ENCODE measurements at regions not wholly inside any gene's neighbourhood (a gene's known extent, or its start where the extent isn't known, plus 50 kb on each side); places are given as distances from the start of the nearest gene placed in this dataset.
"Not testable (repeated sequence)": the region's sequence is repeated elsewhere in the genome, so short reads cannot be mapped to it uniquely, and the experiment has no call there.

DNA sequence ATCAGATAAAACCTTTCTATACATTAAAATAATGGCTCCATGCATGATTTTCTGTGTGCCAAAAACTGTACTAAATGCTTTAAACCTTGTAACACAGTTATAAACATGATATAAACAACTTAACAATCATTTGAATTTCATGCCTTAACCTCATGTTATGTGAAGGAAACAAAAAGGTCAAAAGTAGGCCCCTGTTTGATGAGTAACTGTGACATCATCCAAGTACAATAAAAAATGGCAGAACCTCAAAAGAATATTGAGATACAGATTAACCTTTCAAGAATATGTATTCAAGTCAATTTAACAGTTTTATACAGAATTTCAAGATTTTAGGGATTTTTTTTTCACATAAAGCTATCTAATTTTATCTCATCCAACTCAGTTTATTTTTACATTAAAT lies 310.7 kb upstream of the DCN start:
- no peak for DNase-seq

DNA sequence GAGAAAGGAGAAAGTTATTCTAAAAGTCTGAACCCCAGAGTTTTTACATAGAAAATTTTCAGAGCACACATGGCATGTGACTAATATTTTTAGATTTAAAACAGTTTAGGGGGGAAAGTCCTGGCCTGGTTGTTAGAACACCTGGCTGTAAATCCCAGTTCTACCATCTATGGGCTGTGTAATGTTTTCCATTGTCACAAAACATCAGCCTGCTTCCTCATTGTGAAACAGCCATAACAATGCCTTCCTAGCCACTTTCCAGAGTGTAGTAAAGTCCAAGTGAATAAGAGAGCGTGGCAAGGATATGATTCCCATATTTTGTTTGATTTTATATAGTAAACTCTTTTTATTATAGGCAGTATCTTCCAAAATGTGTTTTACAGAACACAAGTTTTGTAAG lies 310.0 kb upstream of the DCN start:
- no peak for DNase-seq

DNA sequence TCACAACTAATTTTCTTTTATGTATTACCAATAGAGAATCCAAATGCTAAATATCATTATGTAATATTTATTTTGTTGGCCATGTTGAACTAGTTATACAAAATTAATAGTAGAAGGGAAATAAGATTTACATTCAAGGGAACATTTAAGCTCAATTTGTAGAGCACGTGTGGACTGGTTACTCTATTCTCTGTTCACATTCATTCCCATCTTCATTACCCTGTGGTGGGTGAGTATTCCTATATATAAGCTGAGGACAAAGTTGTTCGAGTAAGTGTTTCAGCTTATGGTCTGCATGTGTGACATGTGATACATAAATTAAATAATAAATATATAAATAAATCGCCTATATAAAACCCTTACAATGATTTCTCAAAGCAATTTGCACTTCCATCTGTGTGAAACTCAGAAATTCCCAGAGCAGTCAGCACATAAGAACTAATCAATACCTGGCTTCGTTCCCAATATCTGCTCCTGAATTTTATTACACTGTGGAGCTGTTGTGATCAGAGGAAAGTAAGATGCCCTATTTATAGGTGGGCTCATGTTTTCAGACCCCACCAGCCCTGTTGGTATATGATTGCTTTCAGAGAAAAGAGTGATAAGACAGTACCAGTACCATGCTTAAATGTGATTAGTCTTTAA lies 308.2 kb upstream of the DCN start:
- DNase-seq = no peak

GRCh38 chr12:91483471-91483985 lies 300.9 kb upstream of the DCN start:
- DNase-seq = no peak

GRCh38 chr12:91482231-91482630 lies 299.6 kb upstream of the DCN start:
- DNase-seq = no peak

DNA sequence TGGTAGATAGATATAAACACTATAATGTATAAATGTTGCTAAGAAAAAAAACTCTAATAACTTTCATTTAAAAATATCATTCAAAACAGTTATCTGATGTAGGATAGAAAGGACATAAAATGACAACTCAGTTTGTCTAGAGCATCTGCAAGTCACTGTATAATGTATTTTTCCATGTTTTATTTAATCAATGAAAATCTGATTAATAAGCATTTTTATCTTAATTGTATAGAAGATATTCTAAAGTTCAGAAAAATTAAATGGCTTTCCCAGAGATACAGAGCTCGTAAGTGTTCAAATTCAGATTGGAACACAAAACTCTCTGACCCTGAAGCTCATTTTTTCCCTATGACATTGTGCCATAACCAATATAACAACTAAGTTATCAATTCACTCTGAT lies 295.9 kb upstream of the DCN start:
- DNase-seq = no peak

GRCh38 chr12:91467686-91468085 lies 285.1 kb upstream of the DCN start:
- DNase-seq = no peak

DNA sequence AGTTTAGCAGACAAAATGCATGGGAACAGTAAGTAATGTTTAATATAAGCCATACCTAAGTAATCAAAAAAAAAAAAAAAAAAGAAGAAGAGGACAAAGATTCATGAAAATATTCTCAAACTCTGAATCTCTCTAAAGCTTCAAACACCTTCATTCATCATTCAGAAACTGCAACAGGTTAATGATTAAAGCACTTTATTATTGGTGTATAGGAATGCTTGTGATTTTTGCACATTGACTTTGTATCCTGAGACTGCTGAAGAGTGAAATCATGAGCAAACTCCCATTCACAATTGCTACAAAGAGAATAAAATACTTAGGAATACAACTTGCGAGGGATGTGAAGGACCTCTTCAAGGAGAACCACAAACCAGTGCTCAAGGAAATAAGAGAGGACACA lies 278.4 kb upstream of the DCN start:
- no peak for DNase-seq

DNA sequence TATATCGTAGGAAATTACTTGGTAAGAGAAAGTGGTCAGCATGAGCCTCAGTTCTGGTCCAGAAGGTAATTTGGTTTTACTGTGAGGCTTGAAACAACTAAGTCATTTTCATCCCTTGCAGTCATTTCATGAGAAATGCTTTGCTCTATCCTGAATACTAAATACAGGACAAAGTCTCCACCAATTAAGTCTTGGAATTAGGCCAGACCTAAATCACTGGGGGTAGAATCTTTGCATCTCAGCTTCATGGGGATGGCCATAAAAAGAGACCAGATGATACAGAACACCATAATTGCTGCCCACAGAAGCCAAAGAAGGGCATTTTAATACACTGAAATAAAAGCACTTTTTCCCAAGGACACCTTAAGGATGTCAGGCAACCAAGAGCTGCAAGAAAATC lies 277.9 kb upstream of the DCN start:
- DNase-seq = no peak

DNA sequence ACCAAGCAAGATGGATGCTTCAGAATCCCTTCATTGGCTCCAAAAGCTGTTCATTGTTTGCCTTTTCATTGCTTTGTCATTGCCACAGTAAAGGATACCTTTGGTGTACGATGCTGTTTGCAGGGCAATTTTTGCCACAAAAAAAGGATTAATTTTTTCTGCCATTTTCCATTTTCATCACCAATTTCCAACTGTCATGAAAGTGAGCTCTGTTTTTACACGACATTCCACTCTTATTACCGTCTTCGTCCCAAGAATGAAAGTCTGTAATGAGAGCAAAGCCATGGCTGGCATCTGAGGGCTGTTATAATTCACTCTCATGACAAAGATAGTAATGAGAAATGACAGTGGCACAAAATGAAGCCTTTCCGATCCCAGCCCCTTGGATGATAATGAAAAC lies 272.7 kb upstream of the DCN start:
- DNase-seq = no peak

GRCh38 chr12:91454179-91454578 lies 271.6 kb upstream of the DCN start:
- no peak for DNase-seq

GRCh38 chr12:91452464-91452863 lies 269.8 kb upstream of the DCN start:
- not testable (repeated sequence) for DNase-seq

GRCh38 chr12:91441993-91442952 lies 259.7 kb upstream of the DCN start:
- no peak for DNase-seq

- no peak for DNase-seq
Measured at GRCh38 chr12:91441246-91441645, 258.6 kb upstream of the DCN start.

GRCh38 chr12:91434081-91434480 lies 251.5 kb upstream of the DCN start:
- DNase-seq = no peak

GRCh38 chr12:91432755-91433154 lies 250.1 kb upstream of the DCN start:
- no peak for DNase-seq

- DNase-seq = no peak
Measured at GRCh38 chr12:91432089-91432488, 249.5 kb upstream of the DCN start.

- DNase-seq = no peak
Measured at GRCh38 chr12:91424506-91424905, 241.9 kb upstream of the DCN start.

DNA sequence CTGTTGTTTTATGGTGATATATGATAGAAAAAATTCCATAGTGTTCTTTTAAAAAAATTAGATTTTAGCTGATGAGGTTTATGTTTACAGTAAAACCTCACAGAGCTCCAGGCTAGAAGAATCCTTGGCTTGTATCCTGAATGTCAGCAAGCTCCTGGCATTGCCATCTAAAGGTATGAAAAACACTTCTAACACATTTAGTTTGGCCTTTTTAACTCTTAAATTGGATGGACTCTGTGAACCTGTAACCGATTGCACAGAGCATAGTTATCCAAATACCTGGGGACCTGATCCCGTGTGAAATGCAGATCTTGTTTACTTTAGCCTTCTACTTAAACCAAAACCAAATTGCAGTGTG lies 241.1 kb upstream of the DCN start:
- no peak for DNase-seq

DNA sequence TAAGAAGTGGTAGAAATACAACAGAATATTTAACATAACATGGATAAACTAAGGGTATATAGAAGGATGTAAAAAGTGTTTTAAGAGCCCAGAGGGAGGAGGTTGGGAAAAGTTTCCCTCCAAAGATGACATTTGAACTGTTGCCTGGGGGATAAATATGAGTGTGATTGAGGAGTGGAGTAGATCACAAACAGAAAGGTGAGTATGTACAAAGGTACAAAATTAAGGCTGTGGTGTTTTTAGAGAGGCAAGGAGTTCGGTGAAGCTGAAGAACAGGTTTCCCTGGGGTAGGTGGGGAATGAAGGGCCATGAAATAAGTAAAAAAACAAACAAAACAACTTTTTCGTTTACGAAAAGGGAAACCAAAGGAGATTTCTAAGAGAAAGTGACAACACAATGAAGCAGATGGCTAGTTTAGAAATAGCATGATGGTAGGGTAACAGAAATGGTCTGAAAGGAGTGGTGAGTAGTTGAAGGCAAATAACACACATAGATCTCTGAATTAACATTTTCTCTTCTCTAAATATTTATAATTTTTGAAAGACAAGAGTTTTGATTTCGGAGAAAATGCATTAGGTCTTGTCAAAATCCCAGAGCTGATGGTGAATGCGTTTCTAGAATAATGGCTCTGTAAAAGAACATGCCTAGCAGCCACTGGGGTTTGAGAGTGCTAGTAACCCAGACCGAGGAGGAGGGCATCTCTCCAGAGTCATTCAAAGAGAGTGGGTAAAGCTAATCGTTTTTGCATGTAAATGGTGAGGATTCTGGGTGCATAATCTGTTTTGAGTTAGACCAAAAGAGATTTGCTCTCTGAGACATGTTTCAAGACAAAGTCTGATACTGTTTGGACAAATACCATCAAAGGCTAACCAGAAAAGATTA lies 240.4 kb upstream of the DCN start:
- DNase-seq = no peak

DNA sequence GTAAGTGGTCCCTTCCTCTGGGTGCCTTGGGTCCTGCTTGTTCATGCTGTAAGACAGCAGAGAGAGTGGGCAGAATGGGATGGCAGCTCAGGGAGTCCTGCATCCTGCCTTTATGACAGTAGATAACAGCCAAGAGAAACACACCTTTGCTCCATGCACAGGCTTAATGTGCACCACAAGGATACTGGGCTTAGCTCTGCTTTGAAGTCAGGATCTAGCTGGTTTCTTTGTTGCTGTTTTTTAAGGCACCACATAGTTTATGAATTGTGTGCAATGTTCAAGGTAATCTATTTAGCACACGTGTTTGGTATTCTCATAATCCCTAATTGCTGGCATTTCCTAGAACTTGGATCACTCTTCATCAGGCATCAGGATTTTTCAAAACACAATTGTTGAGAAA lies 239.5 kb upstream of the DCN start:
- no peak for DNase-seq

- no peak for DNase-seq
Measured at GRCh38 chr12:91419809-91420208, 237.2 kb upstream of the DCN start.

Data from NCI-H1436 (cell line).